NT2/D1 (cell line): ENCODE measurements at regions not wholly inside any gene's neighbourhood (a gene's known extent, or its start where the extent isn't known, plus 50 kb on each side); places are given as distances from the start of the nearest gene placed in this dataset.

Source experiments
- DNase-seq: peaks from one replicate; pipeline ENCODE4 v3.0.0-alpha.2; 2011; ENCODE audit warnings: low read depth, low spot score
- H3K27me3 ChIP-seq: 2 replicates; pipeline ENCODE4 v1.6.0; 2011; ENCODE audit warnings: mild to moderate bottlenecking; ENCODE audit not compliant: insufficient read length, insufficient read depth
- H3K36me3 ChIP-seq: 2 replicates; pipeline ENCODE4 v1.6.1; 2011; ENCODE audit warnings: mild to moderate bottlenecking, low read length, mixed read lengths; ENCODE audit not compliant: insufficient read depth, insufficient read length
- H3K4me1 ChIP-seq: 2 replicates; pipeline ENCODE4 v1.5.1; 2011; ENCODE audit not compliant: insufficient read depth, insufficient read length
- H3K4me3 ChIP-seq: 2 replicates; pipeline ENCODE4 v1.5.1; 2011; ENCODE audit warnings: low read depth; ENCODE audit not compliant: insufficient read length
- H3K9ac ChIP-seq: 2 replicates; pipeline ENCODE4 v1.6.0; 2011; ENCODE audit warnings: low read depth; ENCODE audit not compliant: insufficient read length
- H3K9me3 ChIP-seq: 2 replicates; pipeline ENCODE4 v1.5.1; 2011; ENCODE audit warnings: mild to moderate bottlenecking, low read length; ENCODE audit not compliant: insufficient read depth
- SUZ12 ChIP-seq: IDR thresholded peaks from 2 replicates; pipeline ENCODE4 v1.6.1; 2011; ENCODE audit not compliant: insufficient read length, insufficient read depth; ENCODE audit errors: extremely low read depth
- YY1 ChIP-seq: IDR thresholded peaks from 2 replicates; pipeline ENCODE4 v1.6.1; 2011; ENCODE audit not compliant: insufficient read length, insufficient read depth
- ZNF274 ChIP-seq: IDR thresholded peaks from 2 replicates; pipeline ENCODE4 v1.6.1; 2011; ENCODE audit warnings: mild to moderate bottlenecking, low read depth, low read length

DNA sequence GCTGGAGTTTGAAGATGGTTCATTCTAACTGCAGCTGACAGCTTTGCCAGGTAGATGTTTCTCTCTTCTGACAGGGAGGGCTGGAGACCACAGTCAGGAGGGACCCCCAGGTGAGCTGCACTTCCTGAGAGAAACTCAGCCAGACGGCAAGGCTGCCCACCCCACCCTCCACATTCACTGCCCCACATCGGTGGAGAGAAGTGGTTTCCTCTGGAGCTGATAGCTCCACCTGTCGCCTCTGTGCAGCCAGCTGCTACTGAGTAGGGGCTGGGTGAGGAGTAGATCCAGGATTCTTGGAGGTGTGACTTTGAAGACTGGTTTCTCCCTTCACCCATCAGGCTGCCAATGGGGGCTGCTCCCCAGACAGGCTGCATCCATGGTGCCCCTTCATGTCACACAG is 175.0 kb downstream of the CARTPT start:
- Histone ChIP-seq H3K4me1 (peaks cover 3% of the 10 kb centered on the region), H3K9ac (no peak overlapping the region), H3K4me3 (no peak overlapping the region), H3K9me3 (peaks cover 6% of the 10 kb centered on the region; the same call in 1 of the 2 replicates), H3K36me3 (no peaks in the 10 kb centered on the region), H3K27me3 (no peaks in the 10 kb centered on the region)
- no peak for TF ChIP-seq ZNF274
- no peak for TF ChIP-seq SUZ12
- no peak for TF ChIP-seq YY1
- no peak for DNase-seq

- H3K36me3 ChIP-seq: no peaks in the 10 kb centered on the region
- peaks cover 6% of the 10 kb centered on the region; the same call in 1 of the 2 replicates for H3K9me3 ChIP-seq
- no peak overlapping the region for H3K4me3 ChIP-seq
- no peaks in the 10 kb centered on the region for H3K27me3 ChIP-seq
- peaks cover 3% of the 10 kb centered on the region for H3K4me1 ChIP-seq
- TF ChIP-seq SUZ12 (no peak), ZNF274 (no peak), YY1 (no peak)
- H3K9ac ChIP-seq: no peak overlapping the region
- DNase-seq: no peak
Observed at GRCh38 chr5:71895546-71895945, 176.5 kb downstream of the CARTPT start.

DNA sequence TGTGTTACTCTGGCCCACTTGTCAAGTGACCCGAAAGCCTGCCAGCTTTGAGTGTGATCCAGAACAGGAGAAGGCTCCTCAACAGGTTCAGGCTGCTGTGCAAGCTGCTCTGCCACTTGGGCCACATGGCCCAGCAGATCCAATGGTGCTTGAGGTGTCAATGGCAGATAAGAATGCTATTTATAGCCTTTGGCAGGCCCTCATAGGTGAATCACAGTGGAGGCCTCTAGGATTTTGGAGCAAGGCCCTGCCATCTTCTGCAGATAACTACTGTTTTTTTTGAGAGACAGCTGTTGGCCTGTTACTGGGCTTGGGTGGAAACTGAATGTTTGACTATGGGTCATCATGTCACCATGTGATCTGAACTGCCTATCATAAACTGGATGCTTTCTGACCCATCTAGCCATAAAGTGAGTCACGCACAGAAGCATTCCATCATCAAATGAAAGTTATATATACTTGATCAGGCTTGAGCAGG is 180.8 kb downstream of the CARTPT start:
- Histone ChIP-seq H3K36me3 (no peaks in the 10 kb centered on the region), H3K4me3 (no peak overlapping the region), H3K27me3 (no peaks in the 10 kb centered on the region), H3K9ac (no peak overlapping the region), H3K9me3 (peaks cover 2% of the 10 kb centered on the region; the same call in 1 of the 2 replicates), H3K4me1 (no peaks in the 10 kb centered on the region)
- DNase-seq: no peak
- no peak for TF ChIP-seq SUZ12
- no peak for TF ChIP-seq ZNF274
- no peak for TF ChIP-seq YY1

GRCh38 chr5:71903808-71904207 is 184.7 kb downstream of the CARTPT start:
- TF ChIP-seq YY1 (no peak), ZNF274 (no peak), SUZ12 (no peak)
- Histone ChIP-seq H3K4me3 (no peak overlapping the region), H3K4me1 (no peaks in the 10 kb centered on the region), H3K9ac (no peak overlapping the region), H3K36me3 (no peaks in the 10 kb centered on the region), H3K27me3 (no peaks in the 10 kb centered on the region), H3K9me3 (peaks cover 5% of the 10 kb centered on the region; the same call in 1 of the 2 replicates)
- no peak for DNase-seq

GRCh38 chr5:71904852-71905251 is 185.8 kb downstream of the CARTPT start:
- DNase-seq: no peak
- Histone ChIP-seq H3K4me3 (no peak overlapping the region), H3K36me3 (no peaks in the 10 kb centered on the region), H3K4me1 (no peaks in the 10 kb centered on the region), H3K9me3 (peaks cover 5% of the 10 kb centered on the region), H3K9ac (no peak overlapping the region), H3K27me3 (no peaks in the 10 kb centered on the region)
- no peak for TF ChIP-seq ZNF274
- TF ChIP-seq SUZ12: no peak
- no peak for TF ChIP-seq YY1

GRCh38 chr5:71905834-71906711 is 187.0 kb downstream of the CARTPT start:
- Histone ChIP-seq H3K9me3 (peaks cover 5% of the 10 kb centered on the region), H3K9ac (no peak overlapping the region), H3K27me3 (no peaks in the 10 kb centered on the region), H3K36me3 (no peaks in the 10 kb centered on the region), H3K4me3 (no peak overlapping the region), H3K4me1 (no peaks in the 10 kb centered on the region)
- TF ChIP-seq ZNF274: no peak
- TF ChIP-seq YY1: no peak
- no peak for TF ChIP-seq SUZ12
- no peak for DNase-seq

DNA sequence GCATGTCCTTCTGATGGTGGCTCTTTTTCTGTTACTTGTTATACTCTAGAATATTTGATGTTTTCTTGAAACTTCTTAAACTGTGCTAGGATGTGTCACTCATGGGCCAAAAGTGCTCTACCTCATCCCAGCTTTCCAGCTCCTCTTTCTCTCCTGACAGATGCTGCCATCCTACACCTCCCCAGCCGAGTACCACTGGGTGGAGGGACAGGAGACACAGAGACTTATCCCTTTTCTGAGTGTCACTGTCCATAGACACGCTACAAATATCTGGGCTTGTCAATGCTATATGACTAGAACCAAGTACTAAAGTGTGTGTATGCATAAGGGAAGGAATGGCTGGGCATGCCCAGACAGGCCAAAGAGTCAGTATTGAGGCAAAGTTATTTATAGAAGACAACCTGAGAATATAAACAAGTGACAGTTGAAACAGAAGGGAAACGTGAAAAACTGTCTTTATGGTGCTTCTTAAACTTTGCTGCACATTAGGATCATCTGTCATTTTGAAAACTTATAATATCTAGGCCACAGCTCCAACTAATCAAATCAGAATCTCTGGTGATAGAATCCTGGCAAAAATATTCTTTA is 188.0 kb downstream of the CARTPT start:
- no peak for DNase-seq
- H3K36me3 ChIP-seq: no peaks in the 10 kb centered on the region
- H3K9me3 ChIP-seq: peaks cover 6% of the 10 kb centered on the region
- TF ChIP-seq YY1: no peak
- no peak for TF ChIP-seq SUZ12
- TF ChIP-seq ZNF274: no peak
- H3K9ac ChIP-seq: no peak overlapping the region
- no peak overlapping the region for H3K4me3 ChIP-seq
- no peaks in the 10 kb centered on the region for H3K4me1 ChIP-seq
- H3K27me3 ChIP-seq: no peaks in the 10 kb centered on the region
